HCT116 (cell line): ENCODE measurements at regions not wholly inside any gene's neighbourhood (a gene's known extent, or its start where the extent isn't known, plus 50 kb on each side); places are given as distances from the start of the nearest gene placed in this dataset.

ENCODE experiments used
- ATF3 ChIP-seq: IDR thresholded peaks from 2 replicates; pipeline ENCODE4 v1.6.1; 2012
- EZH2 ChIP-seq: fragments of 200-600 bp; sonication (generic); IDR thresholded peaks from 2 replicates; pipeline ENCODE4 v1.6.1; 2017; ENCODE audit warnings: antibody characterized with exemption, mixed run types
- JUND ChIP-seq: IDR thresholded peaks from 2 replicates; pipeline ENCODE4 v1.6.1; 2012
- MAX ChIP-seq: IDR thresholded peaks from 2 replicates; pipeline ENCODE4 v1.6.1; 2012
- POLR2A ChIP-seq: IDR thresholded peaks from 2 replicates; pipeline ENCODE4 v1.7.0; 2011; ENCODE audit warnings: borderline replicate concordance; ENCODE audit not compliant: insufficient read depth, insufficient read length; ENCODE audit errors: extremely low read depth
- SIN3A ChIP-seq: IDR thresholded peaks from 2 replicates; pipeline ENCODE4 v1.6.1; 2012; ENCODE audit warnings: low read depth
- SP1 ChIP-seq: IDR thresholded peaks from 2 replicates; pipeline ENCODE4 v1.6.1; 2012; ENCODE audit warnings: low read depth
- TF ChIP-seq, protein P1 (sequence below), 3 experiments: fragments of 200-600 bp in 1 of 3; sonication (generic) in 1 of 3; IDR thresholded peaks in 2 of 3; conservative IDR thresholded peaks in 1 of 3; 2 replicates each; pipeline ENCODE4 v1.5.1; 2012 to 2017; ENCODE audit warnings: low read depth in 2 of 3, low read length in 2 of 3, antibody characterized with exemption in 1 of 3, borderline replicate concordance in 1 of 3, control low read depth in 1 of 3, mild to moderate bottlenecking in 1 of 3, mixed read lengths in 1 of 3, mixed run types in 1 of 3, moderate library complexity in 1 of 3; ENCODE audit not compliant: insufficient read depth in 1 of 3
- TF ChIP-seq, protein P2 (sequence below): IDR thresholded peaks from 2 replicates; pipeline ENCODE4 v1.6.1; 2012; ENCODE audit warnings: low read depth

GRCh38 chr21:28269173-28269572, 723.5 kb downstream of the LTN1 start:
- no peak for TF ChIP-seq JUND
- TF ChIP-seq, protein P1, sequence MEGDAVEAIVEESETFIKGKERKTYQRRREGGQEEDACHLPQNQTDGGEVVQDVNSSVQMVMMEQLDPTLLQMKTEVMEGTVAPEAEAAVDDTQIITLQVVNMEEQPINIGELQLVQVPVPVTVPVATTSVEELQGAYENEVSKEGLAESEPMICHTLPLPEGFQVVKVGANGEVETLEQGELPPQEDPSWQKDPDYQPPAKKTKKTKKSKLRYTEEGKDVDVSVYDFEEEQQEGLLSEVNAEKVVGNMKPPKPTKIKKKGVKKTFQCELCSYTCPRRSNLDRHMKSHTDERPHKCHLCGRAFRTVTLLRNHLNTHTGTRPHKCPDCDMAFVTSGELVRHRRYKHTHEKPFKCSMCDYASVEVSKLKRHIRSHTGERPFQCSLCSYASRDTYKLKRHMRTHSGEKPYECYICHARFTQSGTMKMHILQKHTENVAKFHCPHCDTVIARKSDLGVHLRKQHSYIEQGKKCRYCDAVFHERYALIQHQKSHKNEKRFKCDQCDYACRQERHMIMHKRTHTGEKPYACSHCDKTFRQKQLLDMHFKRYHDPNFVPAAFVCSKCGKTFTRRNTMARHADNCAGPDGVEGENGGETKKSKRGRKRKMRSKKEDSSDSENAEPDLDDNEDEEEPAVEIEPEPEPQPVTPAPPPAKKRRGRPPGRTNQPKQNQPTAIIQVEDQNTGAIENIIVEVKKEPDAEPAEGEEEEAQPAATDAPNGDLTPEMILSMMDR (IDR thresholded peaks at IDR 0.05 in 2 of 3, conservative IDR thresholded peaks at IDR 0.05 in 1 of 3; ENCODE audit: borderline replicate concordance in 1 of 3, insufficient read depth in 1 of 3, low read depth in 2 of 3, low read length in 2 of 3): no peak
- TF ChIP-seq SP1: no peak
- TF ChIP-seq, protein P2, sequence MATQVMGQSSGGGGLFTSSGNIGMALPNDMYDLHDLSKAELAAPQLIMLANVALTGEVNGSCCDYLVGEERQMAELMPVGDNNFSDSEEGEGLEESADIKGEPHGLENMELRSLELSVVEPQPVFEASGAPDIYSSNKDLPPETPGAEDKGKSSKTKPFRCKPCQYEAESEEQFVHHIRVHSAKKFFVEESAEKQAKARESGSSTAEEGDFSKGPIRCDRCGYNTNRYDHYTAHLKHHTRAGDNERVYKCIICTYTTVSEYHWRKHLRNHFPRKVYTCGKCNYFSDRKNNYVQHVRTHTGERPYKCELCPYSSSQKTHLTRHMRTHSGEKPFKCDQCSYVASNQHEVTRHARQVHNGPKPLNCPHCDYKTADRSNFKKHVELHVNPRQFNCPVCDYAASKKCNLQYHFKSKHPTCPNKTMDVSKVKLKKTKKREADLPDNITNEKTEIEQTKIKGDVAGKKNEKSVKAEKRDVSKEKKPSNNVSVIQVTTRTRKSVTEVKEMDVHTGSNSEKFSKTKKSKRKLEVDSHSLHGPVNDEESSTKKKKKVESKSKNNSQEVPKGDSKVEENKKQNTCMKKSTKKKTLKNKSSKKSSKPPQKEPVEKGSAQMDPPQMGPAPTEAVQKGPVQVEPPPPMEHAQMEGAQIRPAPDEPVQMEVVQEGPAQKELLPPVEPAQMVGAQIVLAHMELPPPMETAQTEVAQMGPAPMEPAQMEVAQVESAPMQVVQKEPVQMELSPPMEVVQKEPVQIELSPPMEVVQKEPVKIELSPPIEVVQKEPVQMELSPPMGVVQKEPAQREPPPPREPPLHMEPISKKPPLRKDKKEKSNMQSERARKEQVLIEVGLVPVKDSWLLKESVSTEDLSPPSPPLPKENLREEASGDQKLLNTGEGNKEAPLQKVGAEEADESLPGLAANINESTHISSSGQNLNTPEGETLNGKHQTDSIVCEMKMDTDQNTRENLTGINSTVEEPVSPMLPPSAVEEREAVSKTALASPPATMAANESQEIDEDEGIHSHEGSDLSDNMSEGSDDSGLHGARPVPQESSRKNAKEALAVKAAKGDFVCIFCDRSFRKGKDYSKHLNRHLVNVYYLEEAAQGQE: no peak
- TF ChIP-seq EZH2: no peak
- no peak for TF ChIP-seq ATF3
- no peak for TF ChIP-seq MAX
- TF ChIP-seq POLR2A: no peak
- TF ChIP-seq SIN3A: no peak
